NCI-H1436 treated with DMSO at 0.1 percent for 48 hours (cell line): ENCODE measurements at regions not wholly inside any gene's neighbourhood (a gene's known extent, or its start where the extent isn't known, plus 50 kb on each side); places are given as distances from the start of the nearest gene placed in this dataset.

Experiments
- DNase-seq: peaks from one replicate; lab custom pipeline; 2025; lab: John Stamatoyannopoulos, UW

GRCh38 chr13:52975969-52976368, 52.6 kb upstream of the OLFM4 start:
- DNase-seq: no peak

GRCh38 chr13:52975161-52975560, 53.5 kb upstream of the OLFM4 start:
- no peak for DNase-seq

- no peak for DNase-seq
Measured at GRCh38 chr13:52974711-52975110, 53.9 kb upstream of the OLFM4 start.

GRCh38 chr13:52969373-52969772, 59.2 kb upstream of the OLFM4 start:
- DNase-seq: no peak

GRCh38 chr13:52968074-52968700, 60.4 kb upstream of the OLFM4 start:
- DNase-seq: peak; percentile 6

GRCh38 chr13:52961987-52962386, 66.6 kb upstream of the OLFM4 start:
- DNase-seq: no peak

- DNase-seq: no peak
Measured at GRCh38 chr13:52961256-52961910, 67.2 kb upstream of the OLFM4 start.

- DNase-seq: no peak
Measured at GRCh38 chr13:52955472-52955874, 73.1 kb upstream of the OLFM4 start.

GRCh38 chr13:52954838-52955237, 73.8 kb upstream of the OLFM4 start:
- DNase-seq: no peak

- no peak for DNase-seq
Measured at GRCh38 chr13:52950436-52950956, 78.1 kb upstream of the OLFM4 start.

- no peak for DNase-seq
Measured at GRCh38 chr13:52949742-52950141, 78.9 kb upstream of the OLFM4 start.

- DNase-seq: no peak
Measured at GRCh38 chr13:52949044-52949443, 79.6 kb upstream of the OLFM4 start.

- DNase-seq: no peak
Measured at GRCh38 chr13:52947921-52948373, 80.7 kb upstream of the OLFM4 start.

- DNase-seq: no peak
Measured at GRCh38 chr13:52945348-52945747, 83.3 kb upstream of the OLFM4 start.

GRCh38 chr13:52944697-52945096, 83.9 kb upstream of the OLFM4 start:
- no peak for DNase-seq

- DNase-seq: no peak
Measured at GRCh38 chr13:52938065-52938464, 89.6 kb upstream of the PCDH8 start.

GRCh38 chr13:52936806-52937205, 88.4 kb upstream of the PCDH8 start:
- no peak for DNase-seq

GRCh38 chr13:52934258-52934657, 85.8 kb upstream of the PCDH8 start:
- DNase-seq: no peak

GRCh38 chr13:52933547-52934210, 85.2 kb upstream of the PCDH8 start:
- no peak for DNase-seq

GRCh38 chr13:52933099-52933498, 84.7 kb upstream of the PCDH8 start:
- DNase-seq: no peak

GRCh38 chr13:52932649-52933048, 84.2 kb upstream of the PCDH8 start:
- DNase-seq: no peak

GRCh38 chr13:52931539-52932431, 83.3 kb upstream of the PCDH8 start:
- no peak for DNase-seq
